BLaER1 treated with 17β-estradiol and CSF1 and Interleukin-3, amounts not matched to agents 10 nM and 100 nM (cell line): ENCODE measurements at regions not wholly inside any gene's neighbourhood (a gene's known extent, or its start where the extent isn't known, plus 50 kb on each side); places are given as distances from the start of the nearest gene placed in this dataset.

Experiments
- H3K27ac ChIP-seq, 11 experiments: shearing (Covaris generic); formaldehyde crosslinking; 2 replicates each; pipeline ENCODE4 v1.8.1; 2022
- H3K27me3 ChIP-seq, 11 experiments: shearing (Covaris generic); formaldehyde crosslinking; 2 replicates each; pipeline ENCODE4 v1.8.1; 2022
- H3K36me3 ChIP-seq, 11 experiments: shearing (Covaris generic); formaldehyde crosslinking; 2 replicates each; pipeline ENCODE4 v1.8.1; 2022
- H3K4me1 ChIP-seq, 10 experiments: shearing (Covaris generic); formaldehyde crosslinking; 2 replicates each; pipeline ENCODE4 v1.8.1; 2022
- H3K4me2 ChIP-seq, 11 experiments: shearing (Covaris generic); formaldehyde crosslinking; 2 replicates each; pipeline ENCODE4 v1.8.1; 2022
- H3K4me3 ChIP-seq, 10 experiments: shearing (Covaris generic); formaldehyde crosslinking; 2 replicates each; pipeline ENCODE4 v1.8.1; 2022
- H3K9ac ChIP-seq, 11 experiments: shearing (Covaris generic); formaldehyde crosslinking; 2 replicates each; pipeline ENCODE4 v1.8.1; 2022
- H3K9me3 ChIP-seq, 11 experiments: shearing (Covaris generic); formaldehyde crosslinking; replicated peaks in 1 of 11; 2 replicates each; pipeline ENCODE4 v1.8.1; 2022
- H4K20me1 ChIP-seq, 11 experiments: shearing (Covaris generic); formaldehyde crosslinking; 2 replicates each; pipeline ENCODE4 v1.8.1; 2022
- Cebpa-rat ChIP-seq, 11 experiments: shearing (Covaris generic); IDR thresholded peaks; 2 replicates each; pipeline ENCODE4 v1.8.1; 2022

- Histone ChIP-seq H4K20me1 (no peaks in the 10 kb centered on the region), H3K36me3 (no peaks in the 10 kb centered on the region), H3K27ac (no peak overlapping the region), H3K4me2 (no peak overlapping the region), H3K9me3 (no peaks in the 10 kb centered on the region), H3K4me1 (no peaks in the 10 kb centered on the region), H3K9ac (no peak overlapping the region), H3K27me3 (no peaks in the 10 kb centered on the region), H3K4me3 (no peak overlapping the region)
- TF ChIP-seq Cebpa-rat (IDR thresholded peaks at IDR 0.05): no peak
Measured at GRCh38 chr2:208638059-208638458, 231.5 kb downstream of the PTH2R start.

DNA sequence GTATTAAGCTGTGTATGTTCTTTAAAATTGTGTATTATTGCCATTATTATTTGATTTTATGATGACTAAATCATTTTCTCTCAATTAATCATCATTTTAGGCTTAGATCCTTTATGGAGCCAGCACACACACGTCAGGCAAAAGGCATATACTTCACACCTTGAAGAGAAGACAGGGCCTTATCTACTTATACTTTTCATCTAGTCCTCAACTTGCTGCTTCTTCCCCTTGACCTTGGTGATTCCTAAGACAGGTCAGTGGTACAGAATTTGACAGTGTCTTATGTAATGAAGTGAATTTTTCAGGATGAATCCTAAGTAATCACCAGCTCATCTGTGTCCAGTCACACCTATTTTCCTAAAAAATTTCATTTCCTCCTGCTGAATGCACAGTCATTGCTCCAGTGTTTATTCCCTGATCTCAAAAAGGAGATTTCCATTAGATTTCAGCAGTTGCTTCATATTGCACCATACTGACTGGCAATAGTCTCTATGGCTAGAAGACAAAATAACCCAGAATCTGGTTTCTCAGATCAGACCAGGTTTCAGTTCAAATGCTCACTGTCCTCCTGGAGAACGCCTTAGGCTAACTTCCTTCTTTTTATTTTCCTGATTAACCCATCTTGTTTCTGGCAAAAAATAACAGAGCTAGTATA, 235.7 kb downstream of the PTH2R start:
- H4K20me1 ChIP-seq: no peaks in the 10 kb centered on the region
- no peaks in the 10 kb centered on the region for H3K9me3 ChIP-seq
- 0 out of 20 replicates have a peak, but pooled peaks cover 0 to 4% (median 0%) of the 10 kb centered on the region in 10 experiments for H3K4me1 ChIP-seq
- H3K9ac ChIP-seq: no peak overlapping the region
- no peaks in the 10 kb centered on the region for H3K27me3 ChIP-seq
- no peak overlapping the region for H3K4me2 ChIP-seq
- TF ChIP-seq Cebpa-rat (IDR thresholded peaks at IDR 0.05): no peak
- no peaks in the 10 kb centered on the region for H3K36me3 ChIP-seq
- H3K27ac ChIP-seq: no peak overlapping the region
- H3K4me3 ChIP-seq: no peak overlapping the region

DNA sequence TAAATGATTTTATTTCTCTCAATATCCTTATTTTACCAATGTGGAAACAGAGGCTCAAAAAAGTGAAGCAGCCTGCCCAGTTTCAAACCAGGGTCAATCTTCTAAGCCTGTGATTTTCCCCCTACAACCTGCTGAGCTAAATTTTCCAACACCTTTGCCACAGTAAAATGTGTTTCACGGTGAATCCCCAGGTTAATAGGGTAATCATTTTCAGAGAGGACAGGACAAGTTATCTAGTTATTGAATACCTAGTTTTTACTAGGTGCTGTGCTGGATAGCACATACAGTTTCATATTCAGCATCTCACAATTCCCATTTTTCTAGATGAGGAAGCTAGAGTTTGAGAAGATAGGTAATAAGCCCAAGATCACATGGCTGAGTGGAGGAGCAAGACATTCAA, 236.6 kb downstream of the PTH2R start:
- TF ChIP-seq Cebpa-rat (IDR thresholded peaks at IDR 0.05): no peak
- Histone ChIP-seq H4K20me1 (no peaks in the 10 kb centered on the region), H3K4me3 (no peak overlapping the region), H3K9ac (no peak overlapping the region), H3K27me3 (no peaks in the 10 kb centered on the region), H3K4me1 (0 out of 20 replicates have a peak, but pooled peaks cover 0 to 4% (median 0%) of the 10 kb centered on the region in 10 experiments), H3K9me3 (no peaks in the 10 kb centered on the region), H3K27ac (no peak overlapping the region), H3K4me2 (no peak overlapping the region), H3K36me3 (no peaks in the 10 kb centered on the region)

DNA sequence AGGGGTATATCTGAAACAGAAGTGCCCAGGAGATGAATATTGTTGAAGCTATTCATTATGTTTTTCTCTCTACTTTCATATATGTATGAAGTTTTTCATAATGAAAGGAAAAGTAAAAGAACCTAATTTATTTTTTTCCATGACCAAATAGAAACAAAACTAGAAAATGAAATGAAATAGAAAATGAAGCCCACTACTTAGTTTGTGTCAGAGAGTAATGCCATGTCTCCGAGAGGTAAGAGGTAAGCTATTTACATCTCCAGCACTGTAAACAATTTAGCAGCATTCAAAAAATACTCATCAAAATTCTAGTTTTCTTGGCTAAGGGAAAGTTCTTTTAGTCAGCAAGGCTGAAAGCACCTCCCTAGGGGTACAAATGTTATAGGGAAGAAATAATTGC, 238.6 kb downstream of the PTH2R start:
- Histone ChIP-seq H3K36me3 (no peaks in the 10 kb centered on the region), H4K20me1 (no peaks in the 10 kb centered on the region), H3K27ac (no peak overlapping the region), H3K27me3 (no peaks in the 10 kb centered on the region), H3K4me2 (no peak overlapping the region), H3K4me3 (no peak overlapping the region), H3K9me3 (no peaks in the 10 kb centered on the region), H3K4me1 (0 out of 20 replicates have a peak, but pooled peaks cover 0 to 4% (median 0%) of the 10 kb centered on the region in 10 experiments), H3K9ac (no peak overlapping the region)
- TF ChIP-seq Cebpa-rat (IDR thresholded peaks at IDR 0.05): no peak

- Histone ChIP-seq H3K27me3 (no peaks in the 10 kb centered on the region), H3K27ac (no peak overlapping the region), H3K36me3 (no peaks in the 10 kb centered on the region), H3K9me3 (no peaks in the 10 kb centered on the region), H3K4me1 (peaks cover 0 to 5% (median 0%) of the 10 kb centered on the region in 10 experiments; a peak in 1 of 20 replicates), H4K20me1 (no peaks in the 10 kb centered on the region), H3K9ac (no peak overlapping the region), H3K4me3 (no peak overlapping the region), H3K4me2 (no peak overlapping the region)
- no peak for TF ChIP-seq Cebpa-rat (IDR thresholded peaks at IDR 0.05)
Measured at GRCh38 chr2:208648368-208648767, 241.8 kb downstream of the PTH2R start.

- Histone ChIP-seq H3K36me3 (no peaks in the 10 kb centered on the region), H3K4me1 (peaks cover 0 to 13% (median 0%) of the 10 kb centered on the region in 10 experiments; a peak in 4 of 20 replicates), H4K20me1 (no peaks in the 10 kb centered on the region), H3K4me2 (peak overlapping the region in 2 of 11 experiments; percentile 50 to 58; a peak in 1 of 22 replicates), H3K9ac (no peak overlapping the region), H3K27ac (no peak overlapping the region), H3K9me3 (no peaks in the 10 kb centered on the region), H3K27me3 (no peaks in the 10 kb centered on the region), H3K4me3 (no peak overlapping the region)
- TF ChIP-seq Cebpa-rat (IDR thresholded peaks at IDR 0.05): no peak
Measured at GRCh38 chr2:208653383-208653782, 246.8 kb downstream of the PTH2R start.

- Histone ChIP-seq H4K20me1 (no peaks in the 10 kb centered on the region), H3K4me1 (peaks cover 0 to 13% (median 0%) of the 10 kb centered on the region in 10 experiments; a peak in 4 of 20 replicates), H3K27me3 (no peaks in the 10 kb centered on the region), H3K4me3 (no peak overlapping the region), H3K9me3 (no peaks in the 10 kb centered on the region), H3K27ac (no peak overlapping the region), H3K36me3 (no peaks in the 10 kb centered on the region), H3K9ac (no peak overlapping the region), H3K4me2 (peak overlapping the region in 3 of 11 experiments; percentile 2 to 58 (median 50); a peak in 4 of 22 replicates)
- TF ChIP-seq Cebpa-rat (IDR thresholded peaks at IDR 0.05): no peak
Measured at GRCh38 chr2:208654056-208654455, 247.5 kb downstream of the PTH2R start.

DNA sequence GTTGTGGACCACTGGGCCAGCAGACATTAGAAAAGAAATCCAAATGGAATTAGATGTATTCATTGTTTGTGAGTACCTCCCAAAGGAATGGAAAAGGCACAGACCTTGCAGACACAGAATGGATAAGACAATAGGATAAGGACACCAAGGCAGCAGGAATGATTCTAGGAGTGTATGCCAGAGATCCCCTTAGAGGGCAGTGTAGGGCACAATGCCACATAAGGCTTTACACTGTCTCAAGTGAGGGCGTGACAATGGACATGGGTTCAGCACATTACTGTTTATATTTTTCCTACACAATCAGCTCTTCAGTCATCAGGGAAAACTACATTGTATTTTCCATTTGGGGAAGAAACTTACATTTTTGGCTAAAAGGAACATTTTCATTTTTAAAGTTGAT, 250.9 kb downstream of the PTH2R start:
- Histone ChIP-seq H3K27me3 (no peaks in the 10 kb centered on the region), H3K4me2 (no peak overlapping the region), H3K36me3 (no peaks in the 10 kb centered on the region), H3K27ac (no peak overlapping the region), H3K9ac (no peak overlapping the region), H3K4me3 (no peak overlapping the region), H3K9me3 (0 out of 22 replicates have a peak, but pooled peaks cover 0 to 3% (median 0%) of the 10 kb centered on the region in 11 experiments), H3K4me1 (peaks cover 0 to 13% (median 0%) of the 10 kb centered on the region in 10 experiments; a peak in 4 of 20 replicates), H4K20me1 (no peaks in the 10 kb centered on the region)
- TF ChIP-seq Cebpa-rat (IDR thresholded peaks at IDR 0.05): no peak

DNA sequence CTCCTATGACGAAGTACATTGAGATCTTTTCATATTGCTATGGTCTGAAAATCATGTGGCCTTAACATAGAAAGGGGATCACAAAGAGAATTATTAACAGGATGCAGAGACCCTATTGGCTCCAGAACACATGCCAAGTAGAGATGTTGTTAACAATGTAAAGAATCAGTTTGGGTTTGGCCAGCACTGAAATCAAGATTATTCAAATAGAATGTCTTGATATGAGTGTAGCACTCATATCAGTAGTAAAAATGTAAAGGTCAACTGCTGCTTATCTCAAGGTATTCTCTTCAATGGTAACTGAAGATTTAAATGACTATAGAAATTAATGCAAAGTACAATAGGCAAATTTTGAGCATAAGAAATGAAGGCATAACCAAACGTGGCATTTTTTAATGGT, 262.8 kb downstream of the PTH2R start:
- Histone ChIP-seq H3K36me3 (no peaks in the 10 kb centered on the region), H3K4me2 (no peak overlapping the region), H3K9me3 (no peaks in the 10 kb centered on the region), H3K9ac (no peak overlapping the region), H3K4me3 (no peak overlapping the region), H3K4me1 (no peaks in the 10 kb centered on the region), H3K27me3 (no peaks in the 10 kb centered on the region), H3K27ac (no peak overlapping the region), H4K20me1 (no peaks in the 10 kb centered on the region)
- no peak for TF ChIP-seq Cebpa-rat (IDR thresholded peaks at IDR 0.05)

GRCh38 chr2:208671284-208671683, 264.7 kb downstream of the PTH2R start:
- Histone ChIP-seq H3K9me3 (no peaks in the 10 kb centered on the region), H3K4me2 (no peak overlapping the region), H3K9ac (no peak overlapping the region), H4K20me1 (no peaks in the 10 kb centered on the region), H3K4me3 (no peak overlapping the region), H3K36me3 (no peaks in the 10 kb centered on the region), H3K27ac (no peak overlapping the region), H3K4me1 (no peaks in the 10 kb centered on the region), H3K27me3 (no peaks in the 10 kb centered on the region)
- no peak for TF ChIP-seq Cebpa-rat (IDR thresholded peaks at IDR 0.05)
